Ovary (tissue), 7 donors: ENCODE measurements at regions not wholly inside any gene's neighbourhood (a gene's known extent, or its start where the extent isn't known, plus 50 kb on each side); places are given as distances from the start of the nearest gene placed in this dataset.

Experiments used
- DNase-seq, 5 donors: peaks; one replicate each; pipeline ENCODE4 v3.0.0-alpha.2; 2019 to 2020
- H3K27ac ChIP-seq, 2 donors: fragments of 200-600 bp; one replicate each; pipeline versions ENCODE4 v1.5.1 to v1.8.0; 2019 to 2022
- H3K27me3 ChIP-seq: fragments of 200-600 bp; one replicate; pipeline ENCODE4 v1.8.0; 2022
- H3K36me3 ChIP-seq: fragments of 200-600 bp; sonication (generic); one replicate; pipeline ENCODE4 v1.5.1; 2019
- H3K4me1 ChIP-seq: one replicate; pipeline ENCODE4 v1.8.1; 2013; ENCODE audit warnings: mild to moderate bottlenecking, moderate library complexity; ENCODE audit not compliant: insufficient read depth
- H3K4me3 ChIP-seq: fragments of 200-600 bp; sonication (generic); one replicate; pipeline ENCODE4 v1.5.1; 2017
- H3K9me3 ChIP-seq, 2 donors: fragments of 200-600 bp in 1 of 2; sonication (generic) in 1 of 2; one replicate each; pipeline versions ENCODE4 v1.5.1 to v1.8.1; 2013 to 2019; ENCODE audit warnings: mild to moderate bottlenecking in 1 of 2, moderate library complexity in 1 of 2
- EP300 ChIP-seq: sonication (generic); formaldehyde crosslinking; IDR thresholded peaks from one replicate; pipeline ENCODE4 v1.6.1; 2017; ENCODE audit warnings: antibody characterized with exemption
- POLR2A ChIP-seq: fragments of 450-650 bp; IDR thresholded peaks from one replicate; pipeline ENCODE4 v1.6.1; 2017; ENCODE audit warnings: antibody characterized with exemption, mild to moderate bottlenecking, moderate library complexity
- WGBS, 3 donors: extraction: QIAGEN DNeasy Blood & Tissue Kit in 1 of 3; methylation state at CpG; one replicate each; pipeline versions ENCODE4 v1.1.5 to v1.1.7; 2013 to 2017; 5-methylcytosine and 5-hydroxymethylcytosine counted together
- intact Hi-C, 4 donors: fragments of 100-400 bp; cut with DNase I; formaldehyde crosslinking; loops; one replicate each; pipeline versions ENCODE4 v1.11.0 to v1.15.1; 2022 to 2023
- TF ChIP-seq, protein P1 (sequence below), 3 donors: fragments of 450-650 bp in 2 of 3; fragments of 200-600 bp in 1 of 3; IDR thresholded peaks; one replicate each; pipeline versions ENCODE4 v1.5.1 to v1.8.0; 2016 to 2022; ENCODE audit warnings: antibody characterized with exemption in 3 of 3, mild to moderate bottlenecking in 1 of 3
- donor health status: DM: no; HTN: no; CAD: no; lungs with moderate emphysema.
- donor health status: DM: no; HTN: no; CAD: no.
- donor health status: Bipolar disorder and iron deficiency.
- donor health status: DM: no; HTN: no; CAD: no.
- donor health status: DM: yes; HTN: yes; CAD: no.

DNA sequence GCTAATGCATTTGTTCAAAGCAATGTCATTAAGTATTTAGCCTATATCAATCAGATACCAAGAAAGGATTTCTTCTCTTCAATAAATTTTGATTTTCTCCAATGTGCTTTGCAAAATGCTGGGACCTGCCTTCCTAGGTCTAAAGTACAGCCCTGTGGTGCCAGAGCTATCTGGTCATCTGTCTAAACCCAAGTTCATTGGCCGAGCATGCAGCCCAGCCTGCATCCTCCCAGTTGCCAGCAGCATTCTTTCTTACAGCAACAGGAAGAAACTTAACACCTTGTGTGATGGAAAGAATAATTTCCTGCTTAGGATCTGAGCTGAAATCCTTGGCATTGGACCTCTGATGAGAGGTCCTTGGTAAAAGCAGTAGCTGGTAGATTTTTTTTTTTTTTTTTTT is 310.0 kb downstream of the RBM26 start:
- Histone ChIP-seq H3K4me1 (no peaks in the 10 kb centered on the region), H3K4me3 (no peak overlapping the region), H3K27ac (no peak overlapping the region), H3K9me3 (no peaks in the 10 kb centered on the region), H3K27me3 (no peaks in the 10 kb centered on the region), H3K36me3 (no peaks in the 10 kb centered on the region)
- TF ChIP-seq, protein P1, sequence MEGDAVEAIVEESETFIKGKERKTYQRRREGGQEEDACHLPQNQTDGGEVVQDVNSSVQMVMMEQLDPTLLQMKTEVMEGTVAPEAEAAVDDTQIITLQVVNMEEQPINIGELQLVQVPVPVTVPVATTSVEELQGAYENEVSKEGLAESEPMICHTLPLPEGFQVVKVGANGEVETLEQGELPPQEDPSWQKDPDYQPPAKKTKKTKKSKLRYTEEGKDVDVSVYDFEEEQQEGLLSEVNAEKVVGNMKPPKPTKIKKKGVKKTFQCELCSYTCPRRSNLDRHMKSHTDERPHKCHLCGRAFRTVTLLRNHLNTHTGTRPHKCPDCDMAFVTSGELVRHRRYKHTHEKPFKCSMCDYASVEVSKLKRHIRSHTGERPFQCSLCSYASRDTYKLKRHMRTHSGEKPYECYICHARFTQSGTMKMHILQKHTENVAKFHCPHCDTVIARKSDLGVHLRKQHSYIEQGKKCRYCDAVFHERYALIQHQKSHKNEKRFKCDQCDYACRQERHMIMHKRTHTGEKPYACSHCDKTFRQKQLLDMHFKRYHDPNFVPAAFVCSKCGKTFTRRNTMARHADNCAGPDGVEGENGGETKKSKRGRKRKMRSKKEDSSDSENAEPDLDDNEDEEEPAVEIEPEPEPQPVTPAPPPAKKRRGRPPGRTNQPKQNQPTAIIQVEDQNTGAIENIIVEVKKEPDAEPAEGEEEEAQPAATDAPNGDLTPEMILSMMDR (IDR thresholded peaks at IDR 0.05) = no peak
- TF ChIP-seq EP300 = no peak
- TF ChIP-seq POLR2A = no peak
- no peak for DNase-seq
- intact Hi-C loops = no loop called here
- WGBS, 3 donors = 5 to 13% (median 6%) methylated on average over 1 of the region's 1 CpG

DNA sequence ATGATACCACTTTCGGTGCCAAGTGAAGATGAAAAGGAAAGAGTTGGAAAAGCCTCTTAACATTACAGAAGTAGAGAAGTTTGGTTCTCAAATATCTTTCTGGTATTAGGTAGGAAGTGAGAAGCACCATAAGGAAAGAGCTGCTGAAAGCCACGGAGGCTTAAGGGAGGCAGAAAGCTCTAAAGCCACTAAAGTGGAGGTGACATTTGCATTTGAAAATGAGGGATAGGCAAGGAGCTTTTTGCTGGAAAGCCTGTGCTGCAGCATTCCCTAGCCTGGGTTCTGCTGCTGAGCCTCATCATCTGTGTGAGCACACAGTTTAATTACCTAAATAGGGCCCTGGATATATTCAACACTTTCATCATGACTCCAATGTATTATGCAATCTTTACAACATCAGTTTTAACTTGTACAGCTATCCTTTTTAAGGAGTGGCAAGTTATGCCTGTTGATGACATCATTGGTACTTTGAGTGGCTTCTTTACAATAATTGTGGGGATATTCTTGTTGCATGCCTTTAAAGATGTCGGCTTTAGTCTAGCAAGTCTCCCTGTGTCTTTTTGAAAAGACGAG is 315.4 kb downstream of the RBM26 start:
- H3K36me3 ChIP-seq = no peaks in the 10 kb centered on the region
- no peaks in the 10 kb centered on the region for H3K9me3 ChIP-seq
- TF ChIP-seq EP300 = no peak
- TF ChIP-seq, protein P1 (IDR thresholded peaks at IDR 0.05) = no peak
- TF ChIP-seq POLR2A = no peak
- 73 to 85% (median 75%) methylated on average over 4 of the region's 4 CpGs for WGBS, 3 donors
- intact Hi-C loops = no loop called here
- H3K27me3 ChIP-seq = no peaks in the 10 kb centered on the region
- no peak overlapping the region for H3K27ac ChIP-seq
- no peak for DNase-seq
- no peak overlapping the region for H3K4me3 ChIP-seq
- H3K4me1 ChIP-seq = no peaks in the 10 kb centered on the region

DNA sequence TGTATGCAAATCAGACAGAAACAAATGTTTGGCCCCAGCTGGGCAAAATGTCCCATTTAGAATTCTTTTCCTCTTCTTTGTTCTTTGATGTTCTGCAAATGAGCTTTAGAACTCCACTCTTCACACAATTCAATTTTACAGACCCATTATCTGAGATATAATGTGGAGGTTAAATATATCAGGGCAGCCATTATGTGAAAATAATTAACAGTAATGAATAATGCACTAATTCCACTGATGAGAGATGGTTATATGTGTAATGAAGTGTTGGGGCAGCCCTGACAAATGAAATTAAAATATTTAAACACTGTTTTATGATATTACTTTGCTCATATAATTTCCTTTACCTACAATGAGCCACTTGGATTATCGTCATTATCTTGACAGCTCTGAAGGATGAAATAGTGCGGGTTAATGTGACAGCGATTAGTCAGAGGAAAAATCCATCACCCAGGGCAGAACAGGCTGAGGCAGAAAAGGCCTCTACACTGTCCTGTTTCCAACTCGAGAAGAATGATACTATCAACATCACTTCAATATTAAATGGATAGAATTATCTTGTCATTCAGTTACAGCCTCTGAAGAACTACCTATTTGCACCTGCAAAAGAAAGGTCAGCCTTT is 321.1 kb downstream of the RBM26 start:
- 63 to 70% (median 64%) methylated on average over 4 of the region's 4 CpGs for WGBS, 3 donors
- no peaks in the 10 kb centered on the region for H3K4me1 ChIP-seq

DNA sequence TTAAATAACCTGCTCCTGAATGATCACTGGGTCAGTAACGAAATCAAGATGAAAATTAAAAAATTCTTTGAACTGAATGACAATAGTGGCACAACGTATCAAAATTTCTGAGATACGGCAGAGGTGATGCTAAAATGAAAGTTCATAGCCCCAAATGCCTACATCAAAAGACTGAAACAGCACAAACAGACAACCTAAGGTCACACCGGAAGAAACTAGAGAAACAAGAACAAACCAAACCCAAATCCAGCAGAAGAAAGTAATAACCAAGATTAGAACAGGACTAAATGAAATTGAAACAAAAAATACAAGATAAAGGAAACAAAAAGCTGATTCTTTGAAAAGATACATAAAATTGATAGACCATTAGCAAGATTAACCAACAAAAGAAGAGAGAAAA is 324.1 kb downstream of the RBM26 start:
- no peaks in the 10 kb centered on the region for H3K9me3 ChIP-seq
- no peaks in the 10 kb centered on the region for H3K36me3 ChIP-seq
- WGBS, 3 donors = 79 to 94% (median 86%) methylated on average over 4 of the region's 4 CpGs
- no peak overlapping the region for H3K27ac ChIP-seq
- TF ChIP-seq, protein P1 (IDR thresholded peaks at IDR 0.05) = no peak
- no peak for TF ChIP-seq POLR2A
- no peak for TF ChIP-seq EP300
- DNase-seq = no peak
- H3K4me1 ChIP-seq = no peaks in the 10 kb centered on the region
- intact Hi-C loops = no loop called here
- no peak overlapping the region for H3K4me3 ChIP-seq
- no peaks in the 10 kb centered on the region for H3K27me3 ChIP-seq

More for the DNA sequence above, 321.1 kb downstream of the RBM26 start:
- intact Hi-C loops = no loop called here
- TF ChIP-seq EP300 = no peak
- TF ChIP-seq POLR2A = no peak
- TF ChIP-seq, protein P1 (IDR thresholded peaks at IDR 0.05) = no peak
- Histone ChIP-seq H3K36me3 (no peaks in the 10 kb centered on the region), H3K9me3 (no peaks in the 10 kb centered on the region), H3K4me3 (no peak overlapping the region), H3K27me3 (no peaks in the 10 kb centered on the region), H3K27ac (no peak overlapping the region)
- DNase-seq = no peak
